CD4-positive, alpha-beta T cell treated with Interleukin-2 at 100 ng/mL for 4 hours (primary cell): ENCODE measurements at regions not wholly inside any gene's neighbourhood (a gene's known extent, or its start where the extent isn't known, plus 50 kb on each side); places are given as distances from the start of the nearest gene placed in this dataset.
"Not testable (repeated sequence)": the region's sequence is repeated elsewhere in the genome, so short reads cannot be mapped to it uniquely, and the experiment has no call there.

Source experiments
- DNase-seq: peaks from one replicate; pipeline ENCODE4 v3.0.0-alpha.2; 2020; ENCODE audit warnings: low spot score

GRCh38 chr1:146710838-146711521, 227.1 kb upstream of the NBPF12 start:
- DNase-seq: peak; percentile 27

- not testable (repeated sequence) for DNase-seq
These were observed 228.8 kb upstream of the NBPF12 start for GRCh38 chr1:146709302-146709701.

GRCh38 chr1:146704162-146704724, 233.9 kb upstream of the NBPF12 start:
- not testable (repeated sequence) for DNase-seq

GRCh38 chr1:146701320-146701719, 236.8 kb upstream of the NBPF12 start:
- DNase-seq: not testable (repeated sequence)

GRCh38 chr1:146695388-146695787, 242.7 kb upstream of the NBPF12 start:
- DNase-seq: not testable (repeated sequence)

- not testable (repeated sequence) for DNase-seq
These were observed 246.3 kb upstream of the NBPF12 start for GRCh38 chr1:146691798-146692197.

- not testable (repeated sequence) for DNase-seq
These were observed 249.2 kb upstream of the NBPF12 start for GRCh38 chr1:146688893-146689292.

- DNase-seq: not testable (repeated sequence)
These were observed 251.3 kb upstream of the NBPF12 start for GRCh38 chr1:146686777-146687366.

- not testable (repeated sequence) for DNase-seq
These were observed 255.0 kb upstream of the NBPF12 start for GRCh38 chr1:146683126-146683429.

- not testable (repeated sequence) for DNase-seq
These were observed 255.6 kb upstream of the NBPF12 start for GRCh38 chr1:146682227-146683125.

- not testable (repeated sequence) for DNase-seq
These were observed 264.3 kb upstream of the NBPF12 start for GRCh38 chr1:146673729-146674299.

GRCh38 chr1:146672608-146673007, 265.5 kb upstream of the NBPF12 start:
- DNase-seq: not testable (repeated sequence)

- DNase-seq: not testable (repeated sequence)
These were observed 266.5 kb upstream of the NBPF12 start for GRCh38 chr1:146671588-146671987.

GRCh38 chr1:146670832-146671566, 267.1 kb upstream of the NBPF12 start:
- DNase-seq: not testable (repeated sequence)

- not testable (repeated sequence) for DNase-seq
These were observed 271.8 kb upstream of the NBPF12 start for GRCh38 chr1:146666275-146666674.

- not testable (repeated sequence) for DNase-seq
These were observed 277.9 kb upstream of the NBPF12 start for GRCh38 chr1:146660242-146660641.

GRCh38 chr1:146656356-146657060, 281.6 kb upstream of the NBPF12 start:
- DNase-seq: not testable (repeated sequence)

- not testable (repeated sequence) for DNase-seq
These were observed 283.4 kb upstream of the NBPF12 start for GRCh38 chr1:146654763-146655162.

- not testable (repeated sequence) for DNase-seq
These were observed 292.0 kb upstream of the NBPF12 start for GRCh38 chr1:146645978-146646604.

GRCh38 chr1:146641534-146641933, 296.6 kb upstream of the NBPF12 start:
- not testable (repeated sequence) for DNase-seq
